WI38 (cell line): ENCODE measurements at regions not wholly inside any gene's neighbourhood (a gene's known extent, or its start where the extent isn't known, plus 50 kb on each side); places are given as distances from the start of the nearest gene placed in this dataset.

ENCODE experiments used
- H3K4me3 ChIP-seq: 2 replicates; pipeline ENCODE4 v1.5.1; 2011; ENCODE audit warnings: low read depth, mild to moderate bottlenecking, control low read depth, low read length
- TF ChIP-seq, protein P1 (sequence below): IDR thresholded peaks from 2 replicates; pipeline ENCODE4 v1.5.1; 2012; ENCODE audit warnings: low read depth, mild to moderate bottlenecking, control low read depth, low read length

- TF ChIP-seq, protein P1, sequence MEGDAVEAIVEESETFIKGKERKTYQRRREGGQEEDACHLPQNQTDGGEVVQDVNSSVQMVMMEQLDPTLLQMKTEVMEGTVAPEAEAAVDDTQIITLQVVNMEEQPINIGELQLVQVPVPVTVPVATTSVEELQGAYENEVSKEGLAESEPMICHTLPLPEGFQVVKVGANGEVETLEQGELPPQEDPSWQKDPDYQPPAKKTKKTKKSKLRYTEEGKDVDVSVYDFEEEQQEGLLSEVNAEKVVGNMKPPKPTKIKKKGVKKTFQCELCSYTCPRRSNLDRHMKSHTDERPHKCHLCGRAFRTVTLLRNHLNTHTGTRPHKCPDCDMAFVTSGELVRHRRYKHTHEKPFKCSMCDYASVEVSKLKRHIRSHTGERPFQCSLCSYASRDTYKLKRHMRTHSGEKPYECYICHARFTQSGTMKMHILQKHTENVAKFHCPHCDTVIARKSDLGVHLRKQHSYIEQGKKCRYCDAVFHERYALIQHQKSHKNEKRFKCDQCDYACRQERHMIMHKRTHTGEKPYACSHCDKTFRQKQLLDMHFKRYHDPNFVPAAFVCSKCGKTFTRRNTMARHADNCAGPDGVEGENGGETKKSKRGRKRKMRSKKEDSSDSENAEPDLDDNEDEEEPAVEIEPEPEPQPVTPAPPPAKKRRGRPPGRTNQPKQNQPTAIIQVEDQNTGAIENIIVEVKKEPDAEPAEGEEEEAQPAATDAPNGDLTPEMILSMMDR: no peak
- H3K4me3 ChIP-seq: no peak overlapping the region
Measured at GRCh38 chr5:99715921-99716320, 787.1 kb upstream of the CHD1 start.

- TF ChIP-seq, protein P1: no peak
- no peak overlapping the region for H3K4me3 ChIP-seq
Measured at GRCh38 chr5:99706160-99706559, 777.4 kb upstream of the CHD1 start.

DNA sequence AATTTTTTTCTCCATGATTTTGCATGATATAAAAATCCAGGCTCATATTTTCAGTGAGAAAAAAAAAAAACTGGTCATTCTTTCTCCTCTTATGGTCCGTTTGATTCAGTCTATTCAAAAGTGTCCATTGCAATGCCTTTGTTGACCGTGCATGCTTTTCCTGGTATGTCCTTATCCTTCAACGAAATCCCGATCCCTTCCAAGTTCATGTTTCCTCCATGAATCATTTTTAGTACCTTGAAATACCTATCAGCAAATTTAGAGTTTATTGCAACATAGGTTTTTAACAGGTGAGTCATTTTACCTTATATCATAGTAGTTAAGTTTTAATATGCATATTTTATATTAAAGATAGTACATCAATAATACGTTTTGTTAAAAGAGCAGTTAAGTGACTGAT, 773.8 kb upstream of the CHD1 start:
- TF ChIP-seq, protein P1: no peak
- no peak overlapping the region for H3K4me3 ChIP-seq

GRCh38 chr5:99694884-99695283, 766.1 kb upstream of the CHD1 start:
- H3K4me3 ChIP-seq: no peak overlapping the region
- TF ChIP-seq, protein P1: no peak

DNA sequence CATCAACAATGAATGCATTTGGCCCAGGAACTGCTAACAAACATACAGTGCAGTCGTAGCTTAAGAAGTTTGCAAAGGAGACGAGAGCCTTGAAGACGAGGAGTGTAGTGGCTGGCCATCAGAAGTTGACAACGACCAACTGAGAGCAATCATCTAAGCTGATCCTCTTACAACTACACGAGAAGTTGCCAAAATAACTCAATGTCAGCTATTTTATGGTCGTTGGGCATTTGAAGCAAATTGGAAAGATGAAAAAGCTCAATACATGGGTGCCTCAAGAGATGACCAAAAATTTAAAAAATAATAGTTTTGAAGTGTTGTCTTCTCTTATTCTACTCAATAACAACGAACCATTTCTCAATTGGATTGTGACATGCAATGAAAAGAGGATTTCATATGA, 757.7 kb upstream of the CHD1 start:
- no peak overlapping the region for H3K4me3 ChIP-seq
- TF ChIP-seq, protein P1: no peak

DNA sequence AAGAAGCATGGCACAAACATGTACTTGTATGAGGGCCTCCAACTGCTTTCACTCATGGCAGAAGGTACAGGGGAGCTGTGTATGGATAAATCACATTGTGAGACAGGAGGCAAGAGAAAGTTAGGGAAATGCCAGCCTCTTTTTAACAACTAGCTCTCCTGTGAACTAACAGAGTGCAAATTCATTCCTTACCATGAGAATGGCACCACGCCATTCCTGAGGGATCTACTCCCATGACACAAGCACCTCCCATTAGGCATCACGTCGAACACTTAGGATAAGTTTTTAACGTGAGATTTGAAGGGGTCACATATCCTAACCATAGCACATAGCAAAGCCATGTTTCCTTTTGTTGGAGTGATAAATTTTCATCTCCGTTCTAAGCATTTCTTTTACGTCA, 747.2 kb upstream of the CHD1 start:
- TF ChIP-seq, protein P1: no peak
- H3K4me3 ChIP-seq: no peak overlapping the region

GRCh38 chr5:99674101-99674500, 745.3 kb upstream of the CHD1 start:
- TF ChIP-seq, protein P1: no peak

More at GRCh38 chr5:99674101-99674500, 745.3 kb upstream of the CHD1 start:
- no peak overlapping the region for H3K4me3 ChIP-seq
